SK-N-MC (cell line): ENCODE measurements at regions not wholly inside any gene's neighbourhood (a gene's known extent, or its start where the extent isn't known, plus 50 kb on each side); places are given as distances from the start of the nearest gene placed in this dataset.
"Not testable (repeated sequence)": the region's sequence is repeated elsewhere in the genome, so short reads cannot be mapped to it uniquely, and the experiment has no call there.

Experiments
- EZH2 ChIP-seq: fragments of 200-600 bp; sonication (generic); IDR thresholded peaks from one replicate; pipeline ENCODE4 v1.6.1; 2017; ENCODE audit warnings: antibody characterized with exemption
- FOXP2 ChIP-seq: optimal IDR thresholded peaks from 2 replicates; pipeline ENCODE3; 2011; ENCODE audit warnings: mild to moderate bottlenecking, moderate library complexity; ENCODE audit not compliant: insufficient read depth; ENCODE audit errors: extremely low read length, control extremely low read depth
- POLR2AphosphoS5 ChIP-seq: IDR thresholded peaks from 2 replicates; pipeline ENCODE4 v1.6.1; 2012; ENCODE audit warnings: mild to moderate bottlenecking, low read depth, low read length, borderline replicate concordance

GRCh38 chr7:32668387-32669097 lies 173.3 kb downstream of the AVL9 start:
- TF ChIP-seq POLR2AphosphoS5, EZH2, FOXP2: not testable (repeated sequence)
